ENCODE measurements at regions not wholly inside any gene's neighbourhood (a gene's known extent, or its start where the extent isn't known, plus 50 kb on each side); places are given as distances from the start of the nearest gene placed in this dataset.

DNA sequence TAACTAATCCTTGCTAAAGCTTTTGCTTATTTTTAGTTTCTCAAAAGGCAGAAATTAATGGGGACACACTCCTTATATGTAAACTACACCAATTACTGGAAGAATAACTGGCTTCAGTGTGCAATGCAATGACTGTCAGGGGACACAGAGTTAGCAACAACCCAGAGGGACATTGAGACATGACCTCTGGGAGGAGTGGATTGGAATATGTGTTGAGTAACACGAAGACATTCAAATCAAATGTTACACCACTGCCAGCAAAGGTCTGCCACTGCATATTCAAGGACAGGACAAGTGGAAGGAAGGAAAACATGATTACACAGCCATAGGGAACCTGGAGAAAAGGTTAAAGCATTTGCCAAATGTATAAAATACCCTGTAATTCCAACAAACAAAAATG is 240.1 kb upstream of the FSTL5 start:
- DNase-seq (ENCODE audit: low spot score): no peak
- intact Hi-C loops (cut with DNase I): no loop called here

GRCh38 chr4:162403419-162403818 is 239.6 kb upstream of the FSTL5 start:
- no peak for DNase-seq (ENCODE audit: low spot score)
- WGBS: 63% methylated on average over 2 of the region's 2 CpGs
- Histone ChIP-seq H3K4me3 (no peak overlapping the region), H3K4me1 (replicated peaks) (no peaks in the 10 kb centered on the region), H3K27ac (no peak overlapping the region), H3K36me3 (no peaks in the 10 kb centered on the region), H3K27me3 (replicated peaks; ENCODE audit: insufficient read depth) (no peaks in the 10 kb centered on the region), H3K9me3 (no peaks in the 10 kb centered on the region)
- TF ChIP-seq, protein P1, sequence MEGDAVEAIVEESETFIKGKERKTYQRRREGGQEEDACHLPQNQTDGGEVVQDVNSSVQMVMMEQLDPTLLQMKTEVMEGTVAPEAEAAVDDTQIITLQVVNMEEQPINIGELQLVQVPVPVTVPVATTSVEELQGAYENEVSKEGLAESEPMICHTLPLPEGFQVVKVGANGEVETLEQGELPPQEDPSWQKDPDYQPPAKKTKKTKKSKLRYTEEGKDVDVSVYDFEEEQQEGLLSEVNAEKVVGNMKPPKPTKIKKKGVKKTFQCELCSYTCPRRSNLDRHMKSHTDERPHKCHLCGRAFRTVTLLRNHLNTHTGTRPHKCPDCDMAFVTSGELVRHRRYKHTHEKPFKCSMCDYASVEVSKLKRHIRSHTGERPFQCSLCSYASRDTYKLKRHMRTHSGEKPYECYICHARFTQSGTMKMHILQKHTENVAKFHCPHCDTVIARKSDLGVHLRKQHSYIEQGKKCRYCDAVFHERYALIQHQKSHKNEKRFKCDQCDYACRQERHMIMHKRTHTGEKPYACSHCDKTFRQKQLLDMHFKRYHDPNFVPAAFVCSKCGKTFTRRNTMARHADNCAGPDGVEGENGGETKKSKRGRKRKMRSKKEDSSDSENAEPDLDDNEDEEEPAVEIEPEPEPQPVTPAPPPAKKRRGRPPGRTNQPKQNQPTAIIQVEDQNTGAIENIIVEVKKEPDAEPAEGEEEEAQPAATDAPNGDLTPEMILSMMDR (IDR thresholded peaks at IDR 0.05): no peak
- TF ChIP-seq POLR2AphosphoS5 (IDR thresholded peaks at IDR 0.05) (no peak), POLR2A (IDR thresholded peaks at IDR 0.05) (no peak)
- intact Hi-C loops (cut with DNase I): no loop called here

More for the DNA sequence above, 240.1 kb upstream of the FSTL5 start:
- TF ChIP-seq, protein P1 (IDR thresholded peaks at IDR 0.05): no peak
- no peak for TF ChIP-seq POLR2A (IDR thresholded peaks at IDR 0.05)
- TF ChIP-seq POLR2AphosphoS5 (IDR thresholded peaks at IDR 0.05): no peak
- WGBS: 55% methylated on average over 1 of the region's 1 CpG
- Histone ChIP-seq H3K27ac (no peak overlapping the region), H3K36me3 (no peaks in the 10 kb centered on the region), H3K9me3 (no peaks in the 10 kb centered on the region), H3K27me3 (replicated peaks; ENCODE audit: insufficient read depth) (no peaks in the 10 kb centered on the region), H3K4me1 (replicated peaks) (no peaks in the 10 kb centered on the region), H3K4me3 (no peak overlapping the region)

- 83% methylated on average over 5 of the region's 5 CpGs for WGBS
- H3K27ac ChIP-seq: no peak overlapping the region
- TF ChIP-seq, protein P1 (IDR thresholded peaks at IDR 0.05): no peak
- TF ChIP-seq POLR2AphosphoS5 (IDR thresholded peaks at IDR 0.05) (no peak), POLR2A (IDR thresholded peaks at IDR 0.05) (no peak)
- no peaks in the 10 kb centered on the region for H3K27me3 ChIP-seq (replicated peaks; ENCODE audit: insufficient read depth)
- no peaks in the 10 kb centered on the region for H3K9me3 ChIP-seq
- H3K36me3 ChIP-seq: no peaks in the 10 kb centered on the region
- intact Hi-C loops (cut with DNase I): no loop called here
- no peak for DNase-seq (ENCODE audit: low spot score)
- no peak overlapping the region for H3K4me3 ChIP-seq
- no peaks in the 10 kb centered on the region for H3K4me1 ChIP-seq (replicated peaks)
Observed at GRCh38 chr4:162401021-162401420, 237.2 kb upstream of the FSTL5 start.

DNA sequence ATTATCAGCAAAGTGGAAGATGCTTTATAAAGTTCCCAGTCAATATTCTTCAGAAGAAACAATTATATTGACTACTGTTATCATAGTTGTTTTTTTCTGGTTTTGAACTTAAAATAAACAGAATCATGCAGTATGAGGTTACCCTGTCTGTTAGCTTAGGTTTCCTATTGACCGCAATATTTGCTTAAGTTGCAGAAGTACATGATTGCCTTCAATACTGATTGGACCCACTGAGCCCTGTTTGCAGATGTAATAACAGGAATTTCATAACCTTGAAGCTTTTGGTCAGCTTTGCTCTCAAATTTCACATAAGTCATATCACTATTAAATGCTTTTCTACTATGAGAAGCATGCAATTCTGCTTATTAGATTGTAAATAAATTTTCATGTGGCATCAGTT is 229.1 kb upstream of the FSTL5 start:
- no peak for DNase-seq (ENCODE audit: low spot score)
- H3K27ac ChIP-seq: no peak overlapping the region
- no peaks in the 10 kb centered on the region for H3K4me1 ChIP-seq (replicated peaks)
- WGBS: 96% methylated on average over 1 of the region's 1 CpG
- intact Hi-C loops (cut with DNase I): no loop called here
- no peak overlapping the region for H3K4me3 ChIP-seq
- no peaks in the 10 kb centered on the region for H3K9me3 ChIP-seq
- TF ChIP-seq POLR2A (IDR thresholded peaks at IDR 0.05) (no peak), POLR2AphosphoS5 (IDR thresholded peaks at IDR 0.05) (no peak)
- TF ChIP-seq, protein P1 (IDR thresholded peaks at IDR 0.05): no peak
- no peaks in the 10 kb centered on the region for H3K36me3 ChIP-seq
- no peaks in the 10 kb centered on the region for H3K27me3 ChIP-seq (replicated peaks; ENCODE audit: insufficient read depth)

GRCh38 chr4:162366146-162366545 is 202.3 kb upstream of the FSTL5 start:
- intact Hi-C loops (cut with DNase I): no loop called here
- H3K4me1 ChIP-seq (replicated peaks): no peaks in the 10 kb centered on the region
- no peaks in the 10 kb centered on the region for H3K9me3 ChIP-seq

More at GRCh38 chr4:162366146-162366545, 202.3 kb upstream of the FSTL5 start:
- Histone ChIP-seq H3K36me3 (no peaks in the 10 kb centered on the region), H3K4me3 (no peak overlapping the region), H3K27me3 (replicated peaks; ENCODE audit: insufficient read depth) (no peaks in the 10 kb centered on the region), H3K27ac (no peak overlapping the region)
- DNase-seq (ENCODE audit: low spot score): no peak
- TF ChIP-seq POLR2A (IDR thresholded peaks at IDR 0.05): no peak
- TF ChIP-seq, protein P1 (IDR thresholded peaks at IDR 0.05): no peak
- no peak for TF ChIP-seq POLR2AphosphoS5 (IDR thresholded peaks at IDR 0.05)
